Hepatocyte (in vitro differentiated cells): ENCODE measurements at regions not wholly inside any gene's neighbourhood (a gene's known extent, or its start where the extent isn't known, plus 50 kb on each side); places are given as distances from the start of the nearest gene placed in this dataset.

Source experiments
- CTCF ChIP-seq: fragments of 200-600 bp; sonication (generic); IDR thresholded peaks from 2 replicates; pipeline ENCODE4 v1.5.1; 2016; ENCODE audit warnings: antibody characterized with exemption, mild to moderate bottlenecking; ENCODE audit not compliant: poor library complexity
- EZH2 ChIP-seq: fragments of 200-600 bp; sonication (generic); IDR thresholded peaks from 2 replicates; pipeline ENCODE4 v1.6.1; 2016; ENCODE audit warnings: antibody characterized with exemption, mild to moderate bottlenecking, borderline replicate concordance
- EZH2phosphoT487 ChIP-seq: fragments of 200-600 bp; sonication (generic); IDR thresholded peaks from one replicate; pipeline ENCODE4 v1.6.1; 2018; ENCODE audit warnings: antibody characterized with exemption, mild to moderate bottlenecking, low read depth, moderate library complexity; ENCODE audit not compliant: unreplicated experiment, severe bottlenecking

- TF ChIP-seq CTCF: no peak
- TF ChIP-seq EZH2: no peak
- TF ChIP-seq EZH2phosphoT487: no peak
These were observed 946.3 kb downstream of the JRKL start for GRCh38 chr11:97336064-97336463.
